Midbrain (tissue), 1 donor: ENCODE measurements at regions not wholly inside any gene's neighbourhood (a gene's known extent, or its start where the extent isn't known, plus 50 kb on each side); places are given as distances from the start of the nearest gene placed in this dataset.

ENCODE experiments used
- DNase-seq: peaks from one replicate; lab custom pipeline; 2025; lab: John Stamatoyannopoulos, UW

- no peak for DNase-seq
Observed at GRCh38 chr10:117716889-117717288, 174.3 kb downstream of the EMX2 start.

GRCh38 chr10:117718986-117719920, 176.7 kb downstream of the EMX2 start:
- no peak for DNase-seq

- DNase-seq, result no peak
Observed at GRCh38 chr10:117720931-117721835, 178.6 kb downstream of the EMX2 start.

- no peak for DNase-seq
Observed at GRCh38 chr10:117721873-117722272, 179.3 kb downstream of the EMX2 start.

GRCh38 chr10:117723343-117723742, 180.8 kb downstream of the EMX2 start:
- DNase-seq, result no peak

GRCh38 chr10:117725993-117726392, 183.4 kb downstream of the EMX2 start:
- no peak for DNase-seq

GRCh38 chr10:117726596-117727295, 184.2 kb downstream of the EMX2 start:
- no peak for DNase-seq

- no peak for DNase-seq
Observed at GRCh38 chr10:117727421-117727820, 184.9 kb downstream of the EMX2 start.

- DNase-seq, result no peak
Observed at GRCh38 chr10:117728087-117728486, 185.5 kb downstream of the EMX2 start.

GRCh38 chr10:117729156-117729555, 186.6 kb downstream of the EMX2 start:
- no peak for DNase-seq

GRCh38 chr10:117731121-117731791, 188.7 kb downstream of the EMX2 start:
- DNase-seq, result no peak

- DNase-seq, result no peak
Observed at GRCh38 chr10:117734731-117735405, 192.3 kb downstream of the EMX2 start.

- no peak for DNase-seq
Observed at GRCh38 chr10:117736655-117737054, 194.1 kb downstream of the EMX2 start.

- no peak for DNase-seq
Observed at GRCh38 chr10:117740088-117740487, 197.5 kb downstream of the EMX2 start.

- no peak for DNase-seq
Observed at GRCh38 chr10:117740691-117741222, 198.2 kb downstream of the EMX2 start.

- no peak for DNase-seq
Observed at GRCh38 chr10:117741524-117741923, 199.0 kb downstream of the EMX2 start.

GRCh38 chr10:117743509-117743908, 201.0 kb downstream of the EMX2 start:
- no peak for DNase-seq

- DNase-seq, result no peak
Observed at GRCh38 chr10:117745301-117745700, 202.8 kb downstream of the EMX2 start.

- DNase-seq, result no peak
Observed at GRCh38 chr10:117746541-117747448, 204.2 kb downstream of the EMX2 start.

GRCh38 chr10:117747636-117748035, 205.1 kb downstream of the EMX2 start:
- DNase-seq, result no peak
